ENCODE measurements at regions not wholly inside any gene's neighbourhood (a gene's known extent, or its start where the extent isn't known, plus 50 kb on each side); places are given as distances from the start of the nearest gene placed in this dataset.

- no peak for TF ChIP-seq ZNF331 (CRISPR knock-in tag; IDR thresholded peaks at IDR 0.05; ENCODE audit: low read depth)
- no peak for TF ChIP-seq CREB1 (CRISPR knock-in tag; IDR thresholded peaks at IDR 0.05; ENCODE audit: low read depth)
- no peak for TF ChIP-seq ZNF114 (CRISPR knock-in tag; IDR thresholded peaks at IDR 0.05)
Measured at GRCh38 chr2:13584020-13584419, 867.3 kb downstream of the TRIB2 start (continued).

- Mint-ChIP-seq H3K27ac (no peak overlapping the region), H3K9me3 (peaks cover 3% of the 10 kb centered on the region; the same call in 1 of the 3 replicates), H3K4me1 (no peaks in the 10 kb centered on the region), H3K36me3 (ENCODE audit: low read depth) (0 out of 3 replicates have a peak, but pooled peaks cover 3% of the 10 kb centered on the region), H3K27me3 (ENCODE audit: insufficient read depth, low read depth, poor library complexity) (peaks cover 3% of the 10 kb centered on the region), H3K4me3 (no peak overlapping the region)
- H3F3A ChIP-seq (replicated peaks; ENCODE audit: low read depth) = no peaks in the 10 kb centered on the region
- no peaks in the 10 kb centered on the region for H3K36me3 ChIP-seq (ENCODE audit: insufficient read depth)
- H3K27me3 ChIP-seq (ENCODE audit: insufficient read depth) = no peaks in the 10 kb centered on the region
- TF ChIP-seq ZNF331 (CRISPR knock-in tag; IDR thresholded peaks at IDR 0.05; ENCODE audit: low read depth) = no peak
- TF ChIP-seq EZH2phosphoT487 (IDR thresholded peaks at IDR 0.05; ENCODE audit: unreplicated experiment) = no peak
- TF ChIP-seq ZNF462 (CRISPR knock-in tag; IDR thresholded peaks at IDR 0.05) = no peak
- no peak for TF ChIP-seq POLR2AphosphoS5 (IDR thresholded peaks at IDR 0.05; ENCODE audit: low read depth)
- TF ChIP-seq ZNF114 (CRISPR knock-in tag; IDR thresholded peaks at IDR 0.05) = no peak
- no peak for TF ChIP-seq CREB1 (CRISPR knock-in tag; IDR thresholded peaks at IDR 0.05; ENCODE audit: low read depth)
- no peak for TF ChIP-seq NANOG (IDR thresholded peaks at IDR 0.05; ENCODE audit: borderline replicate concordance)
- no peak for TF ChIP-seq ETS1 (IDR thresholded peaks at IDR 0.05)
- TF ChIP-seq CTCF (conservative IDR thresholded peaks at IDR 0.05; ENCODE audit: low read depth in 2 of 2) = no peak
- TF ChIP-seq EZH2 (IDR thresholded peaks at IDR 0.05; ENCODE audit: low read depth, unreplicated experiment) = no peak
- no peak for TF ChIP-seq REST (IDR thresholded peaks at IDR 0.05; ENCODE audit: unreplicated experiment)
- TF ChIP-seq JUNB (IDR thresholded peaks at IDR 0.05; ENCODE audit: unreplicated experiment) = no peak
- no peak for TF ChIP-seq STAT1 (IDR thresholded peaks at IDR 0.05; ENCODE audit: unreplicated experiment)
- DNase-seq (ENCODE audit: low spot score) = no peak
- ATAC-seq = no peak
- no peak overlapping the region for H2AFZ ChIP-seq
- H3K4me1 ChIP-seq (ENCODE audit: insufficient read depth) = no peaks in the 10 kb centered on the region
- no peaks in the 10 kb centered on the region for H3K79me2 ChIP-seq (replicated peaks; ENCODE audit: insufficient read depth)
- no peaks in the 10 kb centered on the region for H4K20me1 ChIP-seq (replicated peaks; ENCODE audit: insufficient read depth)
- no peak overlapping the region for H3K4me2 ChIP-seq
- no peak overlapping the region for H3K4me3 ChIP-seq
- H3K27ac ChIP-seq (ENCODE audit: low read depth) = no peak overlapping the region
- H3K9me2 ChIP-seq (ENCODE audit: insufficient read depth) = no peaks in the 10 kb centered on the region
Measured at GRCh38 chr2:13585732-13586131, 869.0 kb downstream of the TRIB2 start.
